CD14-positive monocyte (primary cell): ENCODE measurements at regions not wholly inside any gene's neighbourhood (a gene's known extent, or its start where the extent isn't known, plus 50 kb on each side); places are given as distances from the start of the nearest gene placed in this dataset.

Experiments
- DNase-seq, 3 donors: peaks; one replicate each; pipeline ENCODE4 v3.0.0-alpha.2; 2011 to 2022
- H2AFZ ChIP-seq: 2 replicates; pipeline ENCODE4 v1.6.0; 2012; ENCODE audit warnings: mild to moderate bottlenecking, low read depth, low read length, inconsistent platforms; ENCODE audit not compliant: insufficient read depth, poor library complexity, severe bottlenecking
- H3K27ac ChIP-seq, 2 donors: 1 replicate in 1 of 2; 2 replicates in 1 of 2; pipeline ENCODE4 v1.5.1; 2012 to 2013; ENCODE audit warnings: low read length in 2 of 2, control low read depth in 1 of 2, inconsistent platforms in 1 of 2, low read depth in 1 of 2, mild to moderate bottlenecking in 1 of 2
- H3K27me3 ChIP-seq, 2 donors: one replicate each; pipeline versions ENCODE4 v1.6.0 to v1.6.1; 2011 to 2013; ENCODE audit warnings: low read length in 2 of 2; ENCODE audit not compliant: control insufficient read depth in 2 of 2, insufficient read depth in 2 of 2
- H3K36me3 ChIP-seq, 2 donors: replicated peaks in 1 of 2; 1 replicate in 1 of 2; 2 replicates in 1 of 2; pipeline versions ENCODE4 v1.5.1 to v1.6.1; 2012 to 2013; ENCODE audit warnings: low read length in 2 of 2, control low read depth in 1 of 2, inconsistent platforms in 1 of 2, mild to moderate bottlenecking in 1 of 2; ENCODE audit not compliant: insufficient read depth in 2 of 2, control insufficient read depth in 1 of 2
- H3K4me1 ChIP-seq, 2 donors: 1 replicate in 1 of 2; 2 replicates in 1 of 2; pipeline versions ENCODE4 v1.5.1 to v1.6.1; 2012 to 2013; ENCODE audit warnings: low read length in 2 of 2, control low read depth in 1 of 2, inconsistent platforms in 1 of 2, mild to moderate bottlenecking in 1 of 2, moderate library complexity in 1 of 2; ENCODE audit not compliant: insufficient read depth in 2 of 2, control insufficient read depth in 1 of 2
- H3K4me2 ChIP-seq: replicated peaks from 2 replicates; pipeline ENCODE3; 2012; ENCODE audit warnings: low read length, moderate library complexity, mild to moderate bottlenecking; ENCODE audit not compliant: poor library complexity, severe bottlenecking; ENCODE audit errors: extremely low read depth
- H3K4me3 ChIP-seq, 3 experiments: fragments of 200-600 bp in 1 of 3; sonication (generic) in 1 of 3; replicated peaks in 1 of 3; 1 replicate in 2 of 3; 2 replicates in 1 of 3; pipeline ENCODE4 v1.5.1; 2011 to 2013; ENCODE audit warnings: low read length in 3 of 3, mild to moderate bottlenecking in 3 of 3, control low read depth in 2 of 3, low read depth in 2 of 3, inconsistent platforms in 1 of 3, moderate library complexity in 1 of 3
- H3K79me2 ChIP-seq: 2 replicates; pipeline ENCODE4 v1.6.0; 2012; ENCODE audit warnings: mild to moderate bottlenecking, control low read depth, inconsistent platforms, low read length, moderate library complexity; ENCODE audit not compliant: insufficient read depth
- H3K9ac ChIP-seq: 2 replicates; pipeline ENCODE4 v1.6.0; 2017; ENCODE audit warnings: low read length, mild to moderate bottlenecking; ENCODE audit not compliant: insufficient read depth, poor library complexity, severe bottlenecking
- H3K9me3 ChIP-seq, 2 donors: replicated peaks in 1 of 2; 1 replicate in 1 of 2; 2 replicates in 1 of 2; pipeline versions ENCODE4 v1.5.1 to v1.6.1; 2012 to 2013; ENCODE audit warnings: low read length in 2 of 2, control low read depth in 1 of 2; ENCODE audit not compliant: control insufficient read depth in 1 of 2, insufficient read depth in 1 of 2
- H4K20me1 ChIP-seq: 2 replicates; pipeline ENCODE4 v1.6.0; 2012; ENCODE audit warnings: mild to moderate bottlenecking, low read length, control low read depth, moderate library complexity; ENCODE audit not compliant: insufficient read depth
- H3K27ac Mint-ChIP-seq, 7 donors: one replicate each; pipeline ENCODE4 v1.8.0; 2020; ENCODE audit warnings: mild to moderate bottlenecking in 7 of 7, mixed read lengths in 7 of 7, moderate library complexity in 6 of 7, inconsistent platforms in 2 of 7
- H3K27me3 Mint-ChIP-seq, 3 donors: one replicate each; pipeline ENCODE4 v1.8.0; 2021 to 2022; ENCODE audit warnings: low read depth in 3 of 3, mild to moderate bottlenecking in 3 of 3, mixed read lengths in 3 of 3, moderate library complexity in 3 of 3, inconsistent platforms in 1 of 3
- H3K36me3 Mint-ChIP-seq, 2 donors: one replicate each; pipeline ENCODE4 v1.8.0; 2020; ENCODE audit warnings: mixed read lengths in 2 of 2, inconsistent platforms in 1 of 2, mild to moderate bottlenecking in 1 of 2
- H3K4me1 Mint-ChIP-seq: one replicate; pipeline ENCODE4 v1.8.0; 2020; ENCODE audit warnings: mild to moderate bottlenecking, mixed read lengths
- H3K4me3 Mint-ChIP-seq, 2 donors: one replicate each; pipeline ENCODE4 v1.8.0; 2020; ENCODE audit warnings: mild to moderate bottlenecking in 2 of 2, mixed read lengths in 2 of 2, moderate library complexity in 1 of 2
- H3K9me3 Mint-ChIP-seq, 7 donors: one replicate each; pipeline ENCODE4 v1.8.0; 2020 to 2022; ENCODE audit warnings: mixed read lengths in 7 of 7, mild to moderate bottlenecking in 6 of 7, moderate library complexity in 6 of 7, inconsistent platforms in 2 of 7
- CTCF ChIP-seq: fragments of 200-600 bp; IDR thresholded peaks from one replicate; pipeline ENCODE4 v1.8.0; 2022; ENCODE audit warnings: antibody characterized with exemption, mild to moderate bottlenecking
- WGBS: methylation state at CpG from one replicate; pipeline ENCODE4 v1.1.5; 2013; ENCODE audit warnings: missing lambda C conversion rate; ENCODE audit not compliant: insufficient coverage; 5-methylcytosine and 5-hydroxymethylcytosine counted together
- intact Hi-C, 2 donors: fragments of 100-400 bp; cut with micrococcal nuclease; formaldehyde crosslinking; loops; one replicate each; pipeline versions ENCODE4 v1.15.0 to v1.15.1; 2023

GRCh38 chr19:28495046-28495445 lies 717.9 kb downstream of the UQCRFS1 start:
- H3K4me1 Mint-ChIP-seq = peaks cover 15% of the 10 kb centered on the region
- peaks cover 0 to 5% (median 0%) of the 10 kb centered on the region in 7 donors for H3K9me3 Mint-ChIP-seq
- no peaks in the 10 kb centered on the region for H3K36me3 ChIP-seq
- no peaks in the 10 kb centered on the region for H3K79me2 ChIP-seq
- WGBS = 100% methylated on average over 1 of the region's 4 CpGs
- no peaks in the 10 kb centered on the region for H4K20me1 ChIP-seq
- no peak overlapping the region for H3K4me3 Mint-ChIP-seq
- no peak for TF ChIP-seq CTCF
- H3K36me3 Mint-ChIP-seq = no peaks in the 10 kb centered on the region
- H3K27ac Mint-ChIP-seq = no peak overlapping the region
- no peak overlapping the region for H3K4me2 ChIP-seq
- H3K27me3 Mint-ChIP-seq = peaks cover 3 to 6% (median 5%) of the 10 kb centered on the region in 3 donors
- H3K9me3 ChIP-seq = no peaks in the 10 kb centered on the region
- H3K9ac ChIP-seq = no peak overlapping the region
- no peaks in the 10 kb centered on the region for H3K27me3 ChIP-seq
- no peak for DNase-seq
- no peak overlapping the region for H3K27ac ChIP-seq
- no peak overlapping the region for H2AFZ ChIP-seq
- intact Hi-C loops = no loop called here
- no peak overlapping the region for H3K4me3 ChIP-seq
- H3K4me1 ChIP-seq = peaks cover 14 to 15% of the 10 kb centered on the region in 2 donors

GRCh38 chr19:28494461-28494860 lies 718.5 kb downstream of the UQCRFS1 start:
- peak overlapping the region in 1 of 7 donors; percentile 17 for H3K27ac Mint-ChIP-seq
- H3K4me1 ChIP-seq = peaks cover 14 to 15% of the 10 kb centered on the region in 2 donors
- no peaks in the 10 kb centered on the region for H4K20me1 ChIP-seq
- no peaks in the 10 kb centered on the region for H3K36me3 Mint-ChIP-seq
- peaks cover 0 to 5% (median 0%) of the 10 kb centered on the region in 7 donors for H3K9me3 Mint-ChIP-seq
- no peak overlapping the region for H3K27ac ChIP-seq
- no peaks in the 10 kb centered on the region for H3K36me3 ChIP-seq
- 83% methylated on average over 1 of the region's 7 CpGs for WGBS
- H3K27me3 ChIP-seq = no peaks in the 10 kb centered on the region
- no peak overlapping the region for H3K9ac ChIP-seq
- intact Hi-C loops = no loop called here
- H3K27me3 Mint-ChIP-seq = peaks cover 4 to 6% (median 5%) of the 10 kb centered on the region in 3 donors
- no peak overlapping the region for H3K4me3 Mint-ChIP-seq
- H2AFZ ChIP-seq = no peak overlapping the region
- no peak for DNase-seq
- no peaks in the 10 kb centered on the region for H3K9me3 ChIP-seq
- peaks cover 15% of the 10 kb centered on the region for H3K4me1 Mint-ChIP-seq
- TF ChIP-seq CTCF = no peak
- no peak overlapping the region for H3K4me2 ChIP-seq
- H3K4me3 ChIP-seq = no peak overlapping the region
- no peaks in the 10 kb centered on the region for H3K79me2 ChIP-seq
